Right renal pelvis (tissue), 4 donors: ENCODE measurements at regions not wholly inside any gene's neighbourhood (a gene's known extent, or its start where the extent isn't known, plus 50 kb on each side); places are given as distances from the start of the nearest gene placed in this dataset.

ENCODE experiments used
- DNase-seq, 4 donors: peaks; one replicate each; pipeline ENCODE4 v3.0.0-alpha.2; 2013; ENCODE audit warnings: low read depth in 4 of 4, low spot score in 3 of 4, missing footprints in 1 of 4

- DNase-seq, result no peak
Measured at GRCh38 chr6:1096967-1097765, 214.7 kb upstream of the FOXQ1 start.

DNA sequence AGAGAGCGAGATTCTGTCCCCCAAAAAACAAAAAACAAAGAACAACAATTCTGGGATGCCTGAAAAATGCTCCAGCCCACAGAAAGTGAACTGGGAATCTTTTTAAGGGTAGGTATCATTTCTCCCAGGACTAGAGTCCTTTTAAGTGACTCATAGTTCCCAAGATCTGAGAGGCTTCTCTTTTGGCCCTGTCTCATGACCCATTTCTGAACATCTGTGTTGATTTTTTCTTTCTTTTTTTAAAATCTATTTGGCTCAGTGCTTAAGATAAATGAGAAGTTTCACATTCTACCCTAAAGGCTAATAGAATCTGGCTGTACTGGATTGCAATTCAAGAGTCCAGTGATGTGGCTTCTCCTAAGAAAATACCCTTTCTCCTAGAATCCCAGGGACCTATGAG, 217.6 kb upstream of the FOXQ1 start:
- no peak for DNase-seq

DNA sequence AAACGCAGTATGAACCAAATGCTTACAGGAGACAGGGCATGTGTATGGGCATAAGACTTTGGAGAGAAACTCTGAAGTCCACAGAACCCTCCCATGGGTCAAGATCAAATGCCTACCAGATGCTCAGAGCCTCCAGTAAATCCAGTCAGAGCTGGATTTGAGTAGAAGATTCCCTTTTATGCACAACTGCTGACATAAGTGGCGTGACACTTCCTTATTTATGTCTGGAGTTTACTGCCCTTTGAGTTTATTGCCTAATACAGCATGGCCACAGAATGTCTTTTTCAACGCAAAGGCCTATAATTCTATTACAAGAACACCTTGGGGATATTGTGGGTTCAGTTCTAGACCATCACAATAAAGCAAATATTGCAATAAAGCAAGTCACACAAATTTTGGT, 220.0 kb upstream of the FOXQ1 start:
- DNase-seq, result no peak

- DNase-seq, result no peak
Measured at GRCh38 chr6:1089859-1090258, 222.0 kb upstream of the FOXQ1 start.

DNA sequence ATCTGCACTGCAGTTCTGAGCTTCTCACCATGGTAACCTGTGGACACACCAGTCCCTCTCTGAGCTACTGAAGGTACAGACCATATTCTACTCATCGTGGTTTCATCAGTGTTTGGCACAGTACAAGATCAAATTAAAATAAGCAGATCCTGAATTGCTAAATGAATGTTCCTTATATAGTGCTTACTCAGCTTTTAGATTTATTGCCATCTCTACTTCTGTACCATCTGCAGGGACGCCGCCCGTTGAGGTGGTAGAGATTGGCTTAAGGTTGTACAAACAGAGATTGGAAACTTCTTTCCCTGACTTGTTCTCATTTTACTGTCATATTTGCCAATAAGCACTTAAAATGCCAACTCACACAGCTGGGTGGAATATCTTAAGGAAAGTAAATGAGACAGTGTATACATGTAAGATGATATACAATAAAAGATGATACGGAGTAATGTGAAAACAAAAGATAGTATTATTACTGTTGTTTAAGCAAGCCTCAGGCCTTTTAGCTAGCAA, 223.4 kb upstream of the FOXQ1 start:
- no peak for DNase-seq

GRCh38 chr6:1087154-1087843, 224.6 kb upstream of the FOXQ1 start:
- DNase-seq, result no peak

GRCh38 chr6:1086446-1087153, 225.3 kb upstream of the FOXQ1 start:
- no peak for DNase-seq

GRCh38 chr6:1082285-1082935, 229.5 kb upstream of the FOXQ1 start:
- no peak for DNase-seq

DNA sequence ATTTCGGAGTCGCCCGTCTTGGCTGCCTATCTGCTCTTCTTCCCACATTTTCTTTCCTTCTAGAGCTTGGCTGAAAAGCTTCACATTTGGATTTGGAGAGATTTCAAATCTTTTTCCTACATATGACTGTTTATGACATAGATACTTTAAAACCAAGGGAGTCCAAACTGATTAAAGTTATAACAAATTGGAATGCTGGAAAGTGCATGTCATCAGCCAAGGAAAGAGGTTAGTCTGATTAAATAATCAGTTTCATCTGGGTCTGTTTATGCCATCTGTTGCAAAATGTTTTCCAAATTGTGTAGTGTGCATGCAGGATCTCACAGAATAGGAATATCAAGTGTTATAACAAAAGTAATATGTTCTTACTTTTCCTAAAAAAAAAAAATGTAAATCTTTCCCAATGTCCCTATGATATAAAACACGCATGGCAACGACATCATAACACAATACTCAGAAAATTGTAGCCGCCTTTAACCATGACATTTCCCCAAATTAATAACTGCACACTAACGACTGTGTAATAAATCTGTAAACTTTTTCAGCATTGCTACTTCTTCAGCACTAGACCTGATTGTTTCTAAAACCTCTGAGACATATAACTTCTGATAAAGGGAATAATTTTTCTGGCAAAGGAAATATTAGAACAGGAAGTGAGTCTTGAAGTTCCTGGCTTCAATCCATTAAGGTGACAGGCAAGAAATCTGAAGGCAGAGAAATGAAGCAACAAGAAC, 230.2 kb upstream of the FOXQ1 start:
- no peak for DNase-seq

DNA sequence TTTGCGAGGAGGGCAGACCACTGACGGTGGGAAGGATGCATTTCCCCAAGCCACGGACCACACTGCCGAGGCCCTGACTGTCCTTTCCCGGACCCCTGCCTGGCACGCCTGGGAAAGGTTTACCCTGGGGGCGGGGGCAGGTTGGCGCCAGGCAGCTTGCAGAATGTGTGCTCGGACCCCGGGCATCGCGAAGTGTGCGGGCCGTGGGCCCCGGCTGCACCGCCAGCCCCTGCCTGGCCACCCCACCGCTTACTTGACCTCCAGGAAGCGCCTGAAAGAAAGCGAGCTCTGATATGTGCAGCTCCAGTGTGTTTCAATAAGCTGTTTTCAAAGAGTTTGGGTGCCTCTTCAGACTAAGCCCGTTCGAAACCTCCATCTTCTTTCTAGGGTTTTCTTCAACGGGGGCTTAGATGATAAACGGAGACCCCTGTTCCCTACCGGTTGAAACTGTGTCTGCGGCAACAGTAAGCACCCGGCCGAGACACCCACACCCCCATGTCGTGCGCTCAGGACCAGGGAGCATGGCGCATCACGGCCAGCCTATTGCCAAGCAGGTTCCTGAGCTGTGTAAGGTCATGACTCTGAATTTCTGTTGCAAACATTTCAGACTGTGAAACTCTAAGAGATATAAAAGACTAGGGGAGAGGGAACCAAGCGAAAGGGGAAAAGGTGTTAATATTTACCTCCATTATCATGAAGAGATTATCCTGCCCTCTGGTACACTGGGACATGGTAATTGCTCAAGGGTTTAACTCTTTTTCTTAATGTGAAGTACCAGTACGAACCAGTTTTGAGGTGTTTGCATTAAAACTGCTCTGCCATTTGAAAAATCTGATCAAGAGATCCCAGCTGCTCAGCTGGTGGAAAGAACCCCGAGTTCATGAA, 231.2 kb upstream of the FOXQ1 start:
- DNase-seq, result no peak

DNA sequence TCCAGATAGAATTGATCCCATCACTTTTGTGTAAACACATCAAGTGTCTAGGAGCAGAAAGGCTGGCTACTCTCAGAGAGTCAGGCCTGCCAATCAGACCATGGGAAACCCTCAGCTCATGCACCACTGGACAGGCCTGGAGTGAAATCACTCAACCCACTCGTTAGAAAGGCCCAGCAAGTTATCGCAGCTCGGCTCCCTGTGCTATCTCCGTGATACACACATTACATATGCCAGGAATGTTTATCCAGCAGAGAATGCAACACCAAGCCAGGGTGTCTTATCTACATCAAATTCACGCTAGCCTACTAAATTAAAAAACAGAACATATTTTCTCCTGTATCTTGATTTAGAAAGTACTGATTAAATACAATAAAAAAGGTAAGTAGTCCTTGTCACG, 232.4 kb upstream of the FOXQ1 start:
- no peak for DNase-seq

GRCh38 chr6:1077478-1078416, 234.2 kb upstream of the FOXQ1 start:
- no peak for DNase-seq

- no peak for DNase-seq
Measured at GRCh38 chr6:1076531-1077459, 235.1 kb upstream of the FOXQ1 start.

DNA sequence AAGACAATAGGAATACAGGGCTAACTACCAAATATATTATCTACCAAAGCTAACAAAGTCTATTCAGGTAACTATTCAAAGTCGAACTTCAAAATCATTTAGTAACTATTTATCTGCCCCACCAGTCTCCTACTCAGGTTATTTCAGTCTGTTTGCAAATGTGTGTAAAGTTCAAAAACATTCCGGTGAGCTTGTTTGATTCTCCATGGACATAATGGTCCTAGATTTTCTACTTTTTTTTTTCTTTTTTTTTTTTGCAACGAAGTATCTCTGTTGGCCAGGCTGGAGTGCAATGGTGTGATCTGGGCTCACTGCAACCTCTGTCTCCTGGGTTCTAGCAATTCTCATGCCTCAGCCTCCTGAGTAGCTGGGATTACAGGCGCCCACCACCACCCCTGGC, 236.0 kb upstream of the FOXQ1 start:
- DNase-seq, result no peak

GRCh38 chr6:1075444-1075843, 236.5 kb upstream of the FOXQ1 start:
- DNase-seq, result no peak

DNA sequence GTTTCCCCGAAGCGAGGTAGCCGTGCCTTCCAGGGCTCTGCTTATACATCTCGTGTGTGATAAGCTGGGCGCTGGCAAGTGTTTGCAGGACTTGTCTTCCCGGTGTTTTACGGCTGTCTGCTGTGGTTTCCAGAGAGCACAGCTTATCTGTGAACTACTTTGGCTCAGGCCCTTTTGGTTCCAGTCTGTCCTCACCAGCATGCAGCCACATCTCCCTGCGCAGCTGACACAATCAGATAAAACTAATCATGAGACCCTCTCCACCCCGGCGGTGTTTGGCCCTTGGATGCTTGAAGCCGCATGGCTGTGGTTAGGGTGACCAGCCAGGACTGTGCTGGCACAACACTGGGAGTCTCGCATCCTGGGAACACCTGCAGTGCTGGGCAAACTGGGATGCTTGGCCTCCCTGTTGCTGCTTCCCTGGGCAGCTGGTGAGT, 241.8 kb upstream of the FOXQ1 start:
- no peak for DNase-seq

- no peak for DNase-seq
Measured at GRCh38 chr6:1068905-1069304, 243.0 kb upstream of the FOXQ1 start.
